HCT116 (cell line): ENCODE measurements at regions not wholly inside any gene's neighbourhood (a gene's known extent, or its start where the extent isn't known, plus 50 kb on each side); places are given as distances from the start of the nearest gene placed in this dataset.

Experiments used
- ATAC-seq: fragments of 200-7000 bp; cut with Tn5 transposase; 2 replicates; pipeline ENCODE4 v1.9.1; 2020; ENCODE audit warnings: mild to moderate bottlenecking, moderate library complexity
- BruUV-seq: library from RNA; stranded (reverse); fragments of 400-500 nt; replicated peaks from 2 replicates; lab custom pipeline; 2021; lab: Mats Ljungman, UMichigan
- CTCF ChIA-PET: fragments of 300-600 bp; sonication (Branson Sonifier 250); formaldehyde crosslinking; loops from one replicate; lab custom pipeline; 2021; ENCODE audit warnings: antibody characterized with exemption; lab: Charles Lee
- POLR2A ChIA-PET: fragments of 300-600, 350-600 bp; sonication (Branson Sonifier 250); formaldehyde crosslinking; loops from one replicate; lab custom pipeline; 2021; ENCODE audit warnings: antibody characterized with exemption; lab: Charles Lee
- RAD21 ChIA-PET, 2 experiments: fragments of 300-600 bp; sonication (Branson Sonifier 250); formaldehyde crosslinking; loops; one replicate each; lab custom pipeline; 2023; ENCODE audit warnings: low total read pairs in 2 of 2; ENCODE audit not compliant: uncharacterized antibody in 2 of 2, unreplicated experiment in 2 of 2, low non-redundant PET in 1 of 2; lab: Charles Lee
- DNase-seq: peaks from one replicate; pipeline ENCODE4 v3.0.0-alpha.2; 2010; ENCODE audit warnings: low read depth, low spot score
- H2AFZ ChIP-seq: fragments of 200-600 bp; shearing (Covaris generic), sonication (generic); 2 replicates; pipeline ENCODE4 v1.6.1; 2017; ENCODE audit warnings: low read depth, mixed run types, mixed read lengths, antibody characterized with exemption, low read length; ENCODE audit not compliant: poor library complexity, severe bottlenecking
- H3K27ac ChIP-seq: 2 replicates; pipeline ENCODE4 v1.5.1; 2012; ENCODE audit warnings: low read depth, low read length
- H3K27me3 ChIP-seq: fragments of 200-600 bp; sonication (generic); 2 replicates; pipeline ENCODE4 v1.6.1; 2016; ENCODE audit warnings: mixed run types, low read length, mixed read lengths; ENCODE audit not compliant: insufficient read depth
- H3K36me3 ChIP-seq, 2 experiments: fragments of 200-500 bp in 1 of 2; fragments of 200-600 bp in 1 of 2; sonication (Bioruptor generic) in 1 of 2; sonication (generic) in 1 of 2; 2 replicates each; pipeline versions ENCODE4 v1.5.1 to v1.6.1; 2014 to 2016; ENCODE audit warnings: low read length in 2 of 2, inconsistent platforms in 1 of 2, mixed read lengths in 1 of 2, mixed run types in 1 of 2; ENCODE audit not compliant: insufficient read depth in 2 of 2, control insufficient read depth in 1 of 2
- H3K4me1 ChIP-seq, 2 experiments: fragments of 200-600 bp in 1 of 2; sonication (generic) in 1 of 2; 2 replicates each; pipeline versions ENCODE4 v1.5.1 to v1.6.1; 2012 to 2017; ENCODE audit warnings: low read length in 2 of 2, inconsistent platforms in 1 of 2, mild to moderate bottlenecking in 1 of 2, mixed read lengths in 1 of 2, mixed run types in 1 of 2, moderate library complexity in 1 of 2; ENCODE audit not compliant: insufficient read depth in 2 of 2, control insufficient read depth in 1 of 2
- H3K4me2 ChIP-seq: fragments of 200-600 bp; sonication (generic); 2 replicates; pipeline ENCODE4 v1.6.1; 2017; ENCODE audit warnings: mixed run types, low read length, mixed read lengths
- H3K4me3 ChIP-seq, 2 experiments: fragments of 200-600 bp in 1 of 2; sonication (generic) in 1 of 2; replicated peaks in 1 of 2; 2 replicates each; pipeline ENCODE4 v1.5.1; 2011 to 2016; ENCODE audit warnings: low read length in 2 of 2, control low read depth in 1 of 2, low read depth in 1 of 2, mild to moderate bottlenecking in 1 of 2, mixed read lengths in 1 of 2, mixed run types in 1 of 2
- H3K79me2 ChIP-seq: fragments of 200-600 bp; sonication (generic); 2 replicates; pipeline ENCODE4 v1.6.1; 2017; ENCODE audit warnings: mild to moderate bottlenecking, mixed run types, low read length, moderate library complexity, mixed read lengths; ENCODE audit not compliant: insufficient read depth
- H3K9ac ChIP-seq: fragments of 200-600 bp; sonication (generic); 2 replicates; pipeline ENCODE4 v1.6.1; 2016; ENCODE audit warnings: low read length, mixed read lengths
- H3K9me2 ChIP-seq: fragments of 200-600 bp; sonication (generic), shearing (Covaris generic); 2 replicates; pipeline ENCODE4 v1.6.1; 2017; ENCODE audit warnings: mixed run types, mild to moderate bottlenecking, moderate library complexity; ENCODE audit not compliant: insufficient read depth
- H3K9me3 ChIP-seq, 2 experiments: fragments of 200-500 bp in 1 of 2; fragments of 200-600 bp in 1 of 2; sonication (Bioruptor generic) in 1 of 2; sonication (generic) in 1 of 2; 2 replicates each; pipeline ENCODE4 v1.6.1; 2014 to 2017; ENCODE audit warnings: low read length in 2 of 2, mixed read lengths in 2 of 2, inconsistent platforms in 1 of 2, low read depth in 1 of 2, mild to moderate bottlenecking in 1 of 2, mixed run types in 1 of 2, moderate library complexity in 1 of 2; ENCODE audit not compliant: control insufficient read depth in 1 of 2, insufficient read depth in 1 of 2
- H4K20me1 ChIP-seq: fragments of 200-600 bp; sonication (generic), shearing (Covaris generic); 2 replicates; pipeline ENCODE4 v1.6.1; 2017; ENCODE audit warnings: mixed run types, mild to moderate bottlenecking, moderate library complexity; ENCODE audit not compliant: insufficient read depth
- ELF1 ChIP-seq: IDR thresholded peaks from 2 replicates; pipeline ENCODE4 v1.6.1; 2012; ENCODE audit warnings: low read depth, borderline replicate concordance
- EZH2 ChIP-seq: fragments of 200-600 bp; sonication (generic); IDR thresholded peaks from 2 replicates; pipeline ENCODE4 v1.6.1; 2017; ENCODE audit warnings: antibody characterized with exemption, mixed run types
- POLR2AphosphoS5 ChIP-seq: IDR thresholded peaks from 2 replicates; pipeline ENCODE4 v1.6.1; 2011; ENCODE audit warnings: mild to moderate bottlenecking, low read depth, low read length, moderate library complexity
- RAD21 ChIP-seq: IDR thresholded peaks from 2 replicates; pipeline ENCODE4 v1.6.1; 2012; ENCODE audit warnings: low read depth, mild to moderate bottlenecking
- SIN3A ChIP-seq: IDR thresholded peaks from 2 replicates; pipeline ENCODE4 v1.6.1; 2012; ENCODE audit warnings: low read depth
- SP1 ChIP-seq: IDR thresholded peaks from 2 replicates; pipeline ENCODE4 v1.6.1; 2012; ENCODE audit warnings: low read depth
- SRF ChIP-seq: IDR thresholded peaks from 2 replicates; pipeline ENCODE4 v1.6.1; 2012; ENCODE audit warnings: low read depth
- TCF7L2 ChIP-seq: IDR thresholded peaks from 2 replicates; pipeline ENCODE4 v1.7.0; 2011; ENCODE audit warnings: borderline replicate concordance, inconsistent platforms; ENCODE audit not compliant: insufficient read depth, insufficient read length; ENCODE audit errors: extremely low read depth
- YY1 ChIP-seq: IDR thresholded peaks from 2 replicates; pipeline ENCODE4 v1.6.1; 2011; ENCODE audit warnings: low read length, low read depth, moderate library complexity, mild to moderate bottlenecking; ENCODE audit not compliant: insufficient replicate concordance; ENCODE audit errors: extremely low read depth
- ZNF274 ChIP-seq: fragments of 200-500 bp; sonication (Bioruptor generic); IDR thresholded peaks from 2 replicates; pipeline ENCODE4 v1.6.1; 2014; ENCODE audit warnings: mild to moderate bottlenecking, low read depth, low read length, inconsistent platforms
- intact Hi-C: fragments of 100-400 bp; cut with micrococcal nuclease; formaldehyde crosslinking; loops from 2 replicates; pipeline ENCODE4 v1.10.0; 2022
- TF ChIP-seq, protein P1 (sequence below): IDR thresholded peaks from 2 replicates; pipeline ENCODE4 v1.6.1; 2012
- TF ChIP-seq, protein P2 (sequence below): IDR thresholded peaks from 2 replicates; pipeline ENCODE4 v1.6.1; 2011; ENCODE audit warnings: mild to moderate bottlenecking, low read length, moderate library complexity; ENCODE audit not compliant: insufficient replicate concordance; ENCODE audit errors: extremely low read depth

- Histone ChIP-seq H3K79me2 (no peaks in the 10 kb centered on the region), H3K9me2 (no peaks in the 10 kb centered on the region), H3K4me3 (no peak overlapping the region), H3K4me2 (no peak overlapping the region), H3K9ac (no peak overlapping the region), H2AFZ (no peak overlapping the region), H3K27me3 (no peaks in the 10 kb centered on the region), H3K27ac (no peak overlapping the region), H3K36me3 (no peaks in the 10 kb centered on the region), H4K20me1 (no peaks in the 10 kb centered on the region), H3K4me1 (peaks cover 16 to 27% of the 10 kb centered on the region in 2 experiments), H3K9me3 (peaks cover 0 to 2% of the 10 kb centered on the region in 2 experiments; a peak in 1 of 4 replicates)
- ATAC-seq: no peak
- ChIA-PET CTCF (interaction anchor here (1.1 kb wide), 1 partner anchor 28 kb away, joined by 3 read pairs; no protein-coding TSS in a partner anchor), POLR2A (interaction anchor here (0.8 kb wide), 1 partner anchor 9 kb away, joined by 4 read pairs; no protein-coding TSS in a partner anchor), RAD21 (no interaction called here)
- intact Hi-C loops: no loop called here
- DNase-seq: no peak
- no TSS peak for BruUV-seq
- TF ChIP-seq SRF: no peak
- no peak for TF ChIP-seq ZNF274
- no peak for TF ChIP-seq ELF1
- no peak for TF ChIP-seq RAD21
- no peak for TF ChIP-seq SP1
- TF ChIP-seq TCF7L2: no peak
- TF ChIP-seq, protein P1, sequence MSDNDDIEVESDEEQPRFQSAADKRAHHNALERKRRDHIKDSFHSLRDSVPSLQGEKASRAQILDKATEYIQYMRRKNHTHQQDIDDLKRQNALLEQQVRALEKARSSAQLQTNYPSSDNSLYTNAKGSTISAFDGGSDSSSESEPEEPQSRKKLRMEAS: no peak
Observed at GRCh38 chr2:74742471-74742870, 88.4 kb downstream of the SEMA4F start.

GRCh38 chr2:74743039-74743438, 89.0 kb downstream of the SEMA4F start:
- H3K9me2 ChIP-seq: no peaks in the 10 kb centered on the region
- no peak overlapping the region for H3K4me2 ChIP-seq
- H2AFZ ChIP-seq: no peak overlapping the region
- no peaks in the 10 kb centered on the region for H4K20me1 ChIP-seq
- no peak overlapping the region for H3K9ac ChIP-seq
- BruUV-seq: no TSS peak
- POLR2A ChIA-PET: interaction anchor here (0.8 kb wide), 1 partner anchor 9 kb away, joined by 4 read pairs; no protein-coding TSS in a partner anchor
- CTCF ChIA-PET: interaction anchor here (1.1 kb wide), 1 partner anchor 29 kb away, joined by 3 read pairs; no protein-coding TSS in a partner anchor
- no peak overlapping the region for H3K4me3 ChIP-seq
- no peak overlapping the region for H3K27ac ChIP-seq
- no peaks in the 10 kb centered on the region for H3K27me3 ChIP-seq
- intact Hi-C loops: no loop called here
- H3K9me3 ChIP-seq: no peaks in the 10 kb centered on the region
- ATAC-seq: no peak
- TF ChIP-seq SIN3A (no peak), EZH2 (no peak), ELF1 (no peak), TCF7L2 (no peak), YY1 (no peak), POLR2AphosphoS5 (no peak)
- TF ChIP-seq, protein P2, sequence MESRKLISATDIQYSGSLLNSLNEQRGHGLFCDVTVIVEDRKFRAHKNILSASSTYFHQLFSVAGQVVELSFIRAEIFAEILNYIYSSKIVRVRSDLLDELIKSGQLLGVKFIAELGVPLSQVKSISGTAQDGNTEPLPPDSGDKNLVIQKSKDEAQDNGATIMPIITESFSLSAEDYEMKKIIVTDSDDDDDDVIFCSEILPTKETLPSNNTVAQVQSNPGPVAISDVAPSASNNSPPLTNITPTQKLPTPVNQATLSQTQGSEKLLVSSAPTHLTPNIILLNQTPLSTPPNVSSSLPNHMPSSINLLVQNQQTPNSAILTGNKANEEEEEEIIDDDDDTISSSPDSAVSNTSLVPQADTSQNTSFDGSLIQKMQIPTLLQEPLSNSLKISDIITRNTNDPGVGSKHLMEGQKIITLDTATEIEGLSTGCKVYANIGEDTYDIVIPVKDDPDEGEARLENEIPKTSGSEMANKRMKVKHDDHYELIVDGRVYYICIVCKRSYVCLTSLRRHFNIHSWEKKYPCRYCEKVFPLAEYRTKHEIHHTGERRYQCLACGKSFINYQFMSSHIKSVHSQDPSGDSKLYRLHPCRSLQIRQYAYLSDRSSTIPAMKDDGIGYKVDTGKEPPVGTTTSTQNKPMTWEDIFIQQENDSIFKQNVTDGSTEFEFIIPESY: no peak
- DNase-seq: no peak
- H3K4me1 ChIP-seq: peaks cover 16 to 27% of the 10 kb centered on the region in 2 experiments
- no peaks in the 10 kb centered on the region for H3K36me3 ChIP-seq
- no peaks in the 10 kb centered on the region for H3K79me2 ChIP-seq
- RAD21 ChIA-PET: no interaction called here
